SK-N-SH treated with all-trans-retinoic acid at 6 μM for 48 hours (cell line): ENCODE measurements at regions not wholly inside any gene's neighbourhood (a gene's known extent, or its start where the extent isn't known, plus 50 kb on each side); places are given as distances from the start of the nearest gene placed in this dataset.

Experiments
- ATAC-seq: fragments of 200-7000 bp; cut with Tn5 transposase; 3 replicates; pipeline ENCODE4 v1.9.1; 2020; ENCODE audit warnings: mild to moderate bottlenecking, moderate library complexity
- ARNTL ChIP-seq: fragments of 450-650 bp; formaldehyde crosslinking; IDR thresholded peaks from 2 replicates; pipeline ENCODE4 v1.5.0; 2020; ENCODE audit warnings: low read depth, mild to moderate bottlenecking, moderate library complexity, borderline replicate concordance
- CSDC2 ChIP-seq: fragments of 250-450 bp; sonication (Bioruptor Pico); IDR thresholded peaks from 2 replicates; pipeline ENCODE4 v1.5.0; 2020; ENCODE audit warnings: mild to moderate bottlenecking, moderate library complexity
- ESRRG ChIP-seq: fragments of 250-450 bp; sonication (Bioruptor Pico); IDR thresholded peaks from 2 replicates; pipeline ENCODE4 v1.6.1; 2021; ENCODE audit warnings: mild to moderate bottlenecking
- GLIS3 ChIP-seq: fragments of 250-450 bp; sonication (Bioruptor Pico); IDR thresholded peaks from 2 replicates; pipeline ENCODE4 v1.5.0; 2020; ENCODE audit warnings: mild to moderate bottlenecking, moderate library complexity
- ISL1 ChIP-seq: fragments of 250-450 bp; sonication (Bioruptor Pico); IDR thresholded peaks from 2 replicates; pipeline ENCODE4 v2.1.2; 2022; ENCODE audit warnings: mild to moderate bottlenecking, moderate library complexity
- OSR1 ChIP-seq: fragments of 250-450 bp; sonication (Bioruptor Pico); IDR thresholded peaks from 2 replicates; pipeline ENCODE4 v1.8.0; 2022; ENCODE audit warnings: moderate library complexity, mild to moderate bottlenecking, inconsistent platforms
- PATZ1 ChIP-seq: fragments of 250-450 bp; sonication (Bioruptor Pico); IDR thresholded peaks from 2 replicates; pipeline ENCODE4 v1.8.0; 2020; ENCODE audit warnings: mild to moderate bottlenecking, moderate library complexity, borderline replicate concordance
- PPARA ChIP-seq: fragments of 250-450 bp; sonication (Bioruptor Pico); IDR thresholded peaks from 2 replicates; pipeline ENCODE4 v1.5.0; 2020; ENCODE audit warnings: mild to moderate bottlenecking, borderline replicate concordance
- RARB ChIP-seq: fragments of 250-450 bp; sonication (Bioruptor Pico); IDR thresholded peaks from 2 replicates; pipeline ENCODE4 v1.8.0; 2021; ENCODE audit warnings: mild to moderate bottlenecking, moderate library complexity
- SNAI2 ChIP-seq: fragments of 250-450 bp; sonication (Bioruptor Pico); IDR thresholded peaks from 2 replicates; pipeline ENCODE4 v1.5.0; 2020; ENCODE audit warnings: mild to moderate bottlenecking, moderate library complexity
- TCF4 ChIP-seq: fragments of 250-450 bp; sonication (Bioruptor Pico); IDR thresholded peaks from 2 replicates; pipeline ENCODE4 v1.8.0; 2021; ENCODE audit warnings: mild to moderate bottlenecking, moderate library complexity, borderline replicate concordance
- TOX ChIP-seq: fragments of 250-450 bp; sonication (Bioruptor Pico); IDR thresholded peaks from 2 replicates; pipeline ENCODE4 v1.8.0; 2021; ENCODE audit warnings: mild to moderate bottlenecking, moderate library complexity, borderline replicate concordance
- ZFP3 ChIP-seq: fragments of 250-450 bp; sonication (Bioruptor Pico); IDR thresholded peaks from 2 replicates; pipeline ENCODE4 v1.5.0; 2020; ENCODE audit warnings: mild to moderate bottlenecking, moderate library complexity
- ZFP30 ChIP-seq: fragments of 450-650 bp; formaldehyde crosslinking; IDR thresholded peaks from 2 replicates; pipeline ENCODE4 v1.5.0; 2022; ENCODE audit warnings: mild to moderate bottlenecking, moderate library complexity
- ZNF565 ChIP-seq: fragments of 450-650 bp; formaldehyde crosslinking; conservative IDR thresholded peaks from 2 replicates; pipeline ENCODE4 v1.5.0; 2020; ENCODE audit warnings: low read depth, mild to moderate bottlenecking, moderate library complexity
- ZNF70 ChIP-seq: fragments of 450-650 bp; formaldehyde crosslinking; IDR thresholded peaks from 2 replicates; pipeline ENCODE4 v1.5.0; 2020; ENCODE audit warnings: mild to moderate bottlenecking, moderate library complexity
- TF ChIP-seq, protein P1 (sequence below): fragments of 250-450 bp; sonication (Bioruptor Pico); IDR thresholded peaks from 2 replicates; pipeline ENCODE4 v1.5.1; 2021; ENCODE audit warnings: mild to moderate bottlenecking, moderate library complexity
- TF ChIP-seq, protein P2 (sequence below): fragments of 250-450 bp; sonication (Bioruptor Pico); IDR thresholded peaks from 2 replicates; pipeline ENCODE4 v1.5.1; 2020; ENCODE audit warnings: low read depth, mild to moderate bottlenecking, moderate library complexity
- TF ChIP-seq, protein P3 (sequence below): fragments of 250-450 bp; sonication (Bioruptor Pico); IDR thresholded peaks from 2 replicates; pipeline ENCODE4 v1.5.0; 2020; ENCODE audit warnings: mild to moderate bottlenecking, moderate library complexity
- TF ChIP-seq, protein P4 (sequence below): fragments of 250-450 bp; sonication (Bioruptor Pico); IDR thresholded peaks from 2 replicates; pipeline ENCODE4 v1.8.0; 2021; ENCODE audit warnings: low read depth, mild to moderate bottlenecking, moderate library complexity, borderline replicate concordance

DNA sequence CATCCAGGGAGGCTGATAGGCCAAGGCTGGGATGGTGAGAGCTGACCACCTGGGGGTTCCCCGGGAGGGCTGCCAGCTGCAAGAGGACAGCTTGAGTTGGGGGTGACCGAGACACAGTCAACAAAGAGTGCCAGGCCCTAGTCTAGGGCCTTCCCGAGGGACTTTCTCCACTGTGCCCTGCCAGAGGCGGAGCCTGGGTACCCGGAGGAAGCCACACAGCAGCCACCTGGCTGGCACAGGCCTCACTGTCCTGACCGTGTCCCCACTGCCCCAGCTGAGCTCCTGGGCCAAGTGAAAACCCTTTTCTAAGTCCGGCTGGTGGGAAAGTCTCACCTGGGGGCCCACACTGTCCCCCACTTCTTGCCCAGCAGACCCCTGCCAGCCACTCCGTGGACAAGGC is 71.9 kb upstream of the GSE1 start:
- no peak for ATAC-seq
- TF ChIP-seq GLIS3 (CRISPR knock-in tag) (no peak), TCF4 (CRISPR knock-in tag) (no peak), ISL1 (no peak), ZFP30 (CRISPR knock-in tag) (no peak), ARNTL (CRISPR knock-in tag) (no peak), OSR1 (no peak), TOX (CRISPR knock-in tag) (no peak), ESRRG (no peak), ZFP3 (CRISPR knock-in tag) (no peak), PPARA (CRISPR knock-in tag) (no peak), RARB (CRISPR knock-in tag) (no peak), CSDC2 (CRISPR knock-in tag) (no peak), SNAI2 (CRISPR knock-in tag) (no peak)
- TF ChIP-seq, all 23 proteins: peak for 0

DNA sequence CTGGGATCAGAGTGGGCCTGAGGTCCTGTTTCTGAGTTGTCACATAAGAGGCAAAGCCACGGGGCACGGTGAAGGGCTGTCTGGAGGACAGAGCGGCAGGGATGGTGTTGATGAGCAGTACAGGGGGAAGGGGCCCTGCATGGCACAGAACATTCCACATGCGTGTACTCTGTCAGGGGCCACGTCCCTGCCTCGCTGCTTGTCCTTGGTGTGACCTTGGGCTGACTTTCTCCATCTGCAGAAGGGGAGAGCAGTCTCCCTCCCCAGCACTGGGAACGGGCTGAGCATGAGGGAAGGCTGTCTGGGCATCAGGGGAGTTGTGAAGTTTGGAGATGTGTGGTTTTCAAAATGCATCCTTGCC is 71.5 kb upstream of the GSE1 start:
- TF ChIP-seq CSDC2 (CRISPR knock-in tag) (no peak), ZNF70 (CRISPR knock-in tag) (no peak), SNAI2 (CRISPR knock-in tag) (no peak), ARNTL (CRISPR knock-in tag) (no peak), ZNF565 (CRISPR knock-in tag) (no peak), PATZ1 (CRISPR knock-in tag) (no peak), GLIS3 (CRISPR knock-in tag) (no peak)
- ATAC-seq = no peak

DNA sequence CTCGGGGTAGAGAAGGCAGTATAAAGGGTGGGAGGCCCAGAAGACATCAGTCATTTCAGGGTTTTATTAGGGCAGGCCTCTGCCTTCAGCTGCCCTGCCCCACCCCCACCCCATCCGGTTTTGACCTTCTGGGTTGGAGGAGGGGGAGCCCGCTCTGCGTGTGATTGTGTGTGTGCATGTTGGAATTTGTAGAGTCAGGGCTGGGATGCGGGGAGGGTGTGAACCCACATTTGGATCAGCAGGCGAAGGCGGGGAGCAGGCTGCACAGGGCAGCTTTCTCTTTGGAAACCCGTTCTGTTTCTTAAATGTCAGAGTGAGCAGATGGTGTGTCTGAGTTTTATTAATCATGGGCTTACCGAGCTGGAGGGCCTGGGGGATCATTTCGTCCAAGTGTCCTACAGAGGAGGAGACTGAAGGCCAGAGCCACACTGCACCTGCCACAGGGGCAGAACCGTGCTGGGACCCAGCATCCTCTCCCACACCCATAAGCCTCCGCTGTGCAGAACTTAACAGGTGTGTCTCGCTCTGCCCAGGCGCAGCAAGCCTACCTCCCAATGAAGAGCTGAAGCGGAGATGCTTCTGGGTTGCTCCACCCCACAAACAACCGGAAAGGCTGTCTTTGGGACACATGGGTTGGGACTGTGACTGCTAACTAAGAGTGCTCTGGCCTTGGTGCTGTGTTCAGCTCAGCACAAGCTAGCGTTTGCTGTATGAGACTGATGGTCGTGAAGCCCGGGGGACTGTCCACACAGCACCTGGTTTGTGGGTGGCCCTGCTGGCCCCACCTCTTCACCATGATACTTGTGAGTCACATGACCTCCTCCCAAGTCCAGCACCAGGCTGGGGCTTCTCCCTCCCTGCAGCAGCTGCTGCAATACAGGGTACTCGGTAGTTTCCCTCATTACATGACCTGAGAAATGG is 70.9 kb upstream of the GSE1 start:
- peak; percentile 43; the same call in 1 of the 2 replicates for TF ChIP-seq ZFP3 (CRISPR knock-in tag)
- TF ChIP-seq, protein P1, sequence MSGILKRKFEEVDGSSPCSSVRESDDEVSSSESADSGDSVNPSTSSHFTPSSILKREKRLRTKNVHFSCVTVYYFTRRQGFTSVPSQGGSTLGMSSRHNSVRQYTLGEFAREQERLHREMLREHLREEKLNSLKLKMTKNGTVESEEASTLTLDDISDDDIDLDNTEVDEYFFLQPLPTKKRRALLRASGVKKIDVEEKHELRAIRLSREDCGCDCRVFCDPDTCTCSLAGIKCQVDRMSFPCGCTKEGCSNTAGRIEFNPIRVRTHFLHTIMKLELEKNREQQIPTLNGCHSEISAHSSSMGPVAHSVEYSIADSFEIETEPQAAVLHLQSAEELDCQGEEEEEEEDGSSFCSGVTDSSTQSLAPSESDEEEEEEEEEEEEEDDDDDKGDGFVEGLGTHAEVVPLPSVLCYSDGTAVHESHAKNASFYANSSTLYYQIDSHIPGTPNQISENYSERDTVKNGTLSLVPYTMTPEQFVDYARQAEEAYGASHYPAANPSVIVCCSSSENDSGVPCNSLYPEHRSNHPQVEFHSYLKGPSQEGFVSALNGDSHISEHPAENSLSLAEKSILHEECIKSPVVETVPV (CRISPR knock-in tag) = no peak
- ATAC-seq = no peak

DNA sequence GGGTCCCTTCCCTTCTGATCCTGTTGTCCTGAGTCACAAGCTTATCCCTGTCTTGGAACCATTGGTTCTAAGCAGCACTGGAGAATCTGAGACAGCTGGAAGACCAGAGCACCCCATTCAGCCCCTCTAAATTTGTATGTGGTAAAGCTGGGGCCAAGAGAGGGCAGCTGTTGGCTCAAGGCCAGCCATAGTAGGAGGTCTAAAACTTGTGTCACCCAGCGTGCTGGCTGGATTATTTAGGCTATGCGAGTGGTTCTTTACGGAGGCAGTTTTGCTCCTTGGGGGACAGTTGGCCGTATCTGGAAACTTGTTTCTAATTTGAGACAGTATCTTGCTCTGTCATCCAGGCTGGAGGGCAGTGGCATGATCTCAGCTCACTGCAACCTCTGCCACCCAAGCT is 69.6 kb upstream of the GSE1 start:
- TF ChIP-seq ISL1 (no peak), ZFP30 (CRISPR knock-in tag) (no peak), TCF4 (CRISPR knock-in tag) (no peak), PPARA (CRISPR knock-in tag) (no peak), GLIS3 (CRISPR knock-in tag) (no peak), ZFP3 (CRISPR knock-in tag) (no peak)
- TF ChIP-seq, protein P2, sequence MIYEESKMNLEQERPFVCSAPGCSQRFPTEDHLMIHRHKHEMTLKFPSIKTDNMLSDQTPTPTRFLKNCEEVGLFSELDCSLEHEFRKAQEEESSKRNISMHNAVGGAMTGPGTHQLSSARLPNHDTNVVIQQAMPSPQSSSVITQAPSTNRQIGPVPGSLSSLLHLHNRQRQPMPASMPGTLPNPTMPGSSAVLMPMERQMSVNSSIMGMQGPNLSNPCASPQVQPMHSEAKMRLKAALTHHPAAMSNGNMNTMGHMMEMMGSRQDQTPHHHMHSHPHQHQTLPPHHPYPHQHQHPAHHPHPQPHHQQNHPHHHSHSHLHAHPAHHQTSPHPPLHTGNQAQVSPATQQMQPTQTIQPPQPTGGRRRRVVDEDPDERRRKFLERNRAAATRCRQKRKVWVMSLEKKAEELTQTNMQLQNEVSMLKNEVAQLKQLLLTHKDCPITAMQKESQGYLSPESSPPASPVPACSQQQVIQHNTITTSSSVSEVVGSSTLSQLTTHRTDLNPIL (CRISPR knock-in tag) = no peak
- ATAC-seq = no peak

DNA sequence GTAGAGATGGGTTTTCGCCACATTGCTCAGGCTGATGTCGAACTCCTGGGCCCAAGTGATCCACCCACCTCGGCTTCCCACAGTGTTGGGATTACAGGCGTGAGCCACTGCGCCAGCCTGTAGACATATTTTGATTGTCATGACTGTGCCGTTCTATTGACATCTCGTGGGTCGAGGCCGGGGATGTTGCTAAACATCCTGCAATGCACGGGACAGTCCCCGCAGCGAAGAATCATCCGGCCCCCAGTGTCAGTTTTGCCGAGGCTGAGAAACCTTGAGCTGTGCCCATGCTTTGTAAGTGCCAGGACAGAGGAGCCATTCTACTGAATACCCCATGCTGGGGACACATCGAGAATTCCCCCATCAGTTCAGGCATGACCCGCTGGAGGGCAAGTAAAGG is 69.1 kb upstream of the GSE1 start:
- no peak for ATAC-seq
- TF ChIP-seq SNAI2 (CRISPR knock-in tag) (no peak), ZNF565 (CRISPR knock-in tag) (no peak), OSR1 (no peak), ZFP3 (CRISPR knock-in tag) (no peak), ZNF70 (CRISPR knock-in tag) (no peak)
- TF ChIP-seq, protein P1 (CRISPR knock-in tag) = no peak
- TF ChIP-seq, protein P3, sequence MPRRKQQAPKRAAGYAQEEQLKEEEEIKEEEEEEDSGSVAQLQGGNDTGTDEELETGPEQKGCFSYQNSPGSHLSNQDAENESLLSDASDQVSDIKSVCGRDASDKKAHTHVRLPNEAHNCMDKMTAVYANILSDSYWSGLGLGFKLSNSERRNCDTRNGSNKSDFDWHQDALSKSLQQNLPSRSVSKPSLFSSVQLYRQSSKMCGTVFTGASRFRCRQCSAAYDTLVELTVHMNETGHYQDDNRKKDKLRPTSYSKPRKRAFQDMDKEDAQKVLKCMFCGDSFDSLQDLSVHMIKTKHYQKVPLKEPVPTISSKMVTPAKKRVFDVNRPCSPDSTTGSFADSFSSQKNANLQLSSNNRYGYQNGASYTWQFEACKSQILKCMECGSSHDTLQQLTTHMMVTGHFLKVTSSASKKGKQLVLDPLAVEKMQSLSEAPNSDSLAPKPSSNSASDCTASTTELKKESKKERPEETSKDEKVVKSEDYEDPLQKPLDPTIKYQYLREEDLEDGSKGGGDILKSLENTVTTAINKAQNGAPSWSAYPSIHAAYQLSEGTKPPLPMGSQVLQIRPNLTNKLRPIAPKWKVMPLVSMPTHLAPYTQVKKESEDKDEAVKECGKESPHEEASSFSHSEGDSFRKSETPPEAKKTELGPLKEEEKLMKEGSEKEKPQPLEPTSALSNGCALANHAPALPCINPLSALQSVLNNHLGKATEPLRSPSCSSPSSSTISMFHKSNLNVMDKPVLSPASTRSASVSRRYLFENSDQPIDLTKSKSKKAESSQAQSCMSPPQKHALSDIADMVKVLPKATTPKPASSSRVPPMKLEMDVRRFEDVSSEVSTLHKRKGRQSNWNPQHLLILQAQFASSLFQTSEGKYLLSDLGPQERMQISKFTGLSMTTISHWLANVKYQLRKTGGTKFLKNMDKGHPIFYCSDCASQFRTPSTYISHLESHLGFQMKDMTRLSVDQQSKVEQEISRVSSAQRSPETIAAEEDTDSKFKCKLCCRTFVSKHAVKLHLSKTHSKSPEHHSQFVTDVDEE (CRISPR knock-in tag) = no peak
- TF ChIP-seq, protein P4, sequence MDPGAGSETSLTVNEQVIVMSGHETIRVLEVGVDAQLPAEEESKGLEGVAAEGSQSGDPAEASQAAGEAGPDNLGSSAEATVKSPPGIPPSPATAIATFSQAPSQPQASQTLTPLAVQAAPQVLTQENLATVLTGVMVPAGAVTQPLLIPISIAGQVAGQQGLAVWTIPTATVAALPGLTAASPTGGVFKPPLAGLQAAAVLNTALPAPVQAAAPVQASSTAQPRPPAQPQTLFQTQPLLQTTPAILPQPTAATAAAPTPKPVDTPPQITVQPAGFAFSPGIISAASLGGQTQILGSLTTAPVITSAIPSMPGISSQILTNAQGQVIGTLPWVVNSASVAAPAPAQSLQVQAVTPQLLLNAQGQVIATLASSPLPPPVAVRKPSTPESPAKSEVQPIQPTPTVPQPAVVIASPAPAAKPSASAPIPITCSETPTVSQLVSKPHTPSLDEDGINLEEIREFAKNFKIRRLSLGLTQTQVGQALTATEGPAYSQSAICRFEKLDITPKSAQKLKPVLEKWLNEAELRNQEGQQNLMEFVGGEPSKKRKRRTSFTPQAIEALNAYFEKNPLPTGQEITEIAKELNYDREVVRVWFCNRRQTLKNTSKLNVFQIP = no peak
